ENCODE measurements at regions not wholly inside any gene's neighbourhood (a gene's known extent, or its start where the extent isn't known, plus 50 kb on each side); places are given as distances from the start of the nearest gene placed in this dataset.
"Not testable (repeated sequence)": the region's sequence is repeated elsewhere in the genome, so short reads cannot be mapped to it uniquely, and the experiment has no call there.

- H3K9me3 ChIP-seq (ENCODE audit: control insufficient read depth, low read depth, low read length); FAIRE-seq; H3K79me2 ChIP-seq (ENCODE audit: control insufficient read depth, insufficient read depth, low read length); H4K20me1 ChIP-seq (ENCODE audit: control insufficient read depth, extremely low read depth, insufficient read depth, low read length); H3K27me3 ChIP-seq (ENCODE audit: control insufficient read depth, extremely low read depth, insufficient read depth, low read length); H3K4me3 ChIP-seq (ENCODE audit: control insufficient read depth in 2 of 3, extremely low read depth in 1 of 3, insufficient read depth in 2 of 3, low read depth in 1 of 3, low read length in 3 of 3); H2AFZ ChIP-seq (ENCODE audit: control insufficient read depth, low read length); H3K27ac ChIP-seq (ENCODE audit: control insufficient read depth, insufficient read depth, low read length); DNase-seq (ENCODE audit: low read depth, low spot score); H3K9ac ChIP-seq (ENCODE audit: control insufficient read depth, extremely low read depth, insufficient read depth, low read length); H3K9me1 ChIP-seq (ENCODE audit: control insufficient read depth, extremely low read depth, insufficient read depth, low read length); dilution Hi-C loops (cut with MboI; ENCODE audit: extremely low pct_ligation_motif_present, low sequenced_read_pairs); H3K36me3 ChIP-seq (ENCODE audit: control insufficient read depth in 2 of 2, extremely low read depth in 1 of 2, insufficient read depth in 2 of 2, low read length in 2 of 2); H3K4me1 ChIP-seq (ENCODE audit: control insufficient read depth, extremely low read depth, insufficient read depth, low read length); H3K4me2 ChIP-seq (ENCODE audit: control insufficient read depth, extremely low read depth, insufficient read depth, low read depth, low read length): not testable (repeated sequence)
Measured at GRCh38 chr4:3935406-3935805, 169.2 kb downstream of the ADRA2C start.

- Histone ChIP-seq H3K4me1 (ENCODE audit: control insufficient read depth, extremely low read depth, insufficient read depth, low read length) (no peaks in the 10 kb centered on the region), H3K9me3 (ENCODE audit: control insufficient read depth, low read depth, low read length) (no peaks in the 10 kb centered on the region), H3K9me1 (ENCODE audit: control insufficient read depth, extremely low read depth, insufficient read depth, low read length) (no peaks in the 10 kb centered on the region), H3K9ac (ENCODE audit: control insufficient read depth, extremely low read depth, insufficient read depth, low read length) (no peak overlapping the region), H4K20me1 (ENCODE audit: control insufficient read depth, extremely low read depth, insufficient read depth, low read length) (no peaks in the 10 kb centered on the region), H3K27me3 (ENCODE audit: control insufficient read depth, extremely low read depth, insufficient read depth, low read length) (no peaks in the 10 kb centered on the region), H3K79me2 (ENCODE audit: control insufficient read depth, insufficient read depth, low read length) (no peaks in the 10 kb centered on the region), H3K36me3 (ENCODE audit: control insufficient read depth in 2 of 2, extremely low read depth in 1 of 2, insufficient read depth in 2 of 2, low read length in 2 of 2) (no peaks in the 10 kb centered on the region), H3K4me2 (ENCODE audit: control insufficient read depth, extremely low read depth, insufficient read depth, low read depth, low read length) (no peak overlapping the region), H2AFZ (ENCODE audit: control insufficient read depth, low read length) (no peak overlapping the region), H3K4me3 (ENCODE audit: control insufficient read depth in 2 of 3, extremely low read depth in 1 of 3, insufficient read depth in 2 of 3, low read depth in 1 of 3, low read length in 3 of 3) (no peak overlapping the region), H3K27ac (ENCODE audit: control insufficient read depth, insufficient read depth, low read length) (no peak overlapping the region)
- FAIRE-seq: no peak
- dilution Hi-C loops (cut with MboI; ENCODE audit: extremely low pct_ligation_motif_present, low sequenced_read_pairs): no loop called here
- DNase-seq (ENCODE audit: low read depth, low spot score): no peak
- TF ChIP-seq EZH2 (IDR thresholded peaks at IDR 0.05; ENCODE audit: low read length): no peak
- no peak for TF ChIP-seq CTCF (optimal IDR thresholded peaks at IDR 0.05 in 1 of 3, IDR thresholded peaks at IDR 0.05 in 1 of 3, conservative IDR thresholded peaks at IDR 0.05 in 1 of 3; ENCODE audit: extremely low read depth in 1 of 3, insufficient read depth in 2 of 3, low read length in 3 of 3)
Measured at GRCh38 chr4:3936184-3936583, 170.0 kb downstream of the ADRA2C start.

DNA sequence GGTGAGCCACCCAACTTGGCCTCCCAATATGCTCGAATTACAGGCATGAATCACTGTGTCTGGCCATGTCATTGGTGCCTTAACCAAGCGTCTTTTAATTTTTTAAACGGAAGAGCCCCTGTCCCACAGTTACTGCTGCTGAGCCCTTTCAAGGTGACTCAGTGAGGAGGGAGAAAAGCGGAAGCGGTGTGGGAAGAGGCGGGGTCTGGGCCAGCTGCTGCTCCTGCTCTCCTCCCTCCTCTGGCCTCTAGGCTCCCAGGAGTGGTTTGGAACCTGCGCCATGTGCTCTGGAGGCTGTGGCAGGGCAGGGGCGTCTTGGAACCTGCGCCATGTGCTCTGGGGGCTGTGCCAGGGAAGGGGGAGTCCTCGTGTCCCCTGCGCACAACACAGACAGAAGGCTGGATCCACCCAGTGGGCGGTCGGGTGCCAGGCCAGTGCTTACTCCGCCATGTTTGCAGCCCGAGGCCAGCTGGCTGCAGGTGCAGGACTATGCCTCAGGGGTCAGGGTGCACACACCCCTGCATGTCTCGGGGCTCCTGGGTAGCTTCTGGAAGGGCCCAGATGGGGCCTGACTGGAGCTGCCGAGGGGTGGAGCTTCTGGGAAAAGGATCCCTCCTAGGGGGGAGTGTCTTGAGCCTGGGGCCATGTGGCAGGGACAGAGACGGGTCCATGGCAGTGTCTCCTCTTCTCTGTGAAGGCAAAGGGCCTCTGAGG lies 171.8 kb downstream of the ADRA2C start:
- H3K79me2 ChIP-seq (ENCODE audit: control insufficient read depth, insufficient read depth, low read length); H3K27ac ChIP-seq (ENCODE audit: control insufficient read depth, insufficient read depth, low read length); H4K20me1 ChIP-seq (ENCODE audit: control insufficient read depth, extremely low read depth, insufficient read depth, low read length); dilution Hi-C loops (cut with MboI; ENCODE audit: extremely low pct_ligation_motif_present, low sequenced_read_pairs); FAIRE-seq; H3K9me1 ChIP-seq (ENCODE audit: control insufficient read depth, extremely low read depth, insufficient read depth, low read length); H3K4me1 ChIP-seq (ENCODE audit: control insufficient read depth, extremely low read depth, insufficient read depth, low read length); H2AFZ ChIP-seq (ENCODE audit: control insufficient read depth, low read length); H3K4me2 ChIP-seq (ENCODE audit: control insufficient read depth, extremely low read depth, insufficient read depth, low read depth, low read length); H3K9ac ChIP-seq (ENCODE audit: control insufficient read depth, extremely low read depth, insufficient read depth, low read length); DNase-seq (ENCODE audit: low read depth, low spot score); H3K36me3 ChIP-seq (ENCODE audit: control insufficient read depth in 2 of 2, extremely low read depth in 1 of 2, insufficient read depth in 2 of 2, low read length in 2 of 2); H3K9me3 ChIP-seq (ENCODE audit: control insufficient read depth, low read depth, low read length); H3K27me3 ChIP-seq (ENCODE audit: control insufficient read depth, extremely low read depth, insufficient read depth, low read length); H3K4me3 ChIP-seq (ENCODE audit: control insufficient read depth in 2 of 3, extremely low read depth in 1 of 3, insufficient read depth in 2 of 3, low read depth in 1 of 3, low read length in 3 of 3): not testable (repeated sequence)

DNA sequence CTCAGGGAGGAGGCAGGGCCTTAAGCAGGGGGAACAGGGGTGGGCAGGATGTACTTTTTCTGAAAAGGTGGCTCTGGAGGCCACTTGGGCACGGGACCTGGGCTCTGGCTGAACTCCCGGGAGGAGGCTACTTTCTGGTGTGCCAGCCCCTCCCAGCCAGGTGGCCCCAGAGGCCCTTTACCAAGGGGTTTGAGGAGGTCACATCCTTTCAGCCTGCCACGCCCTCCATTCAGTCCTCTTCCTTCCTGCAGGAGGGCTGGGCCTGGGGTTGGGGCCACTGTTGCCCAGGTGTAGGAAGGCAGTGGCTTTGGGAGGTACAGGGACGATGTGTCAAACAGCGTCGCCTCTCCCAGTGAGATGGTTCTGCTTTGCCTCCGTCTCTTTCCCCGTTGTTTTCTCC lies 172.5 kb downstream of the ADRA2C start:
- H3K9ac ChIP-seq (ENCODE audit: control insufficient read depth, extremely low read depth, insufficient read depth, low read length); H3K27ac ChIP-seq (ENCODE audit: control insufficient read depth, insufficient read depth, low read length); FAIRE-seq; H3K9me1 ChIP-seq (ENCODE audit: control insufficient read depth, extremely low read depth, insufficient read depth, low read length); H3K4me2 ChIP-seq (ENCODE audit: control insufficient read depth, extremely low read depth, insufficient read depth, low read depth, low read length); dilution Hi-C loops (cut with MboI; ENCODE audit: extremely low pct_ligation_motif_present, low sequenced_read_pairs); H3K36me3 ChIP-seq (ENCODE audit: control insufficient read depth in 2 of 2, extremely low read depth in 1 of 2, insufficient read depth in 2 of 2, low read length in 2 of 2); H3K4me1 ChIP-seq (ENCODE audit: control insufficient read depth, extremely low read depth, insufficient read depth, low read length); H3K9me3 ChIP-seq (ENCODE audit: control insufficient read depth, low read depth, low read length); H2AFZ ChIP-seq (ENCODE audit: control insufficient read depth, low read length); H4K20me1 ChIP-seq (ENCODE audit: control insufficient read depth, extremely low read depth, insufficient read depth, low read length); H3K27me3 ChIP-seq (ENCODE audit: control insufficient read depth, extremely low read depth, insufficient read depth, low read length); H3K79me2 ChIP-seq (ENCODE audit: control insufficient read depth, insufficient read depth, low read length); H3K4me3 ChIP-seq (ENCODE audit: control insufficient read depth in 2 of 3, extremely low read depth in 1 of 3, insufficient read depth in 2 of 3, low read depth in 1 of 3, low read length in 3 of 3); DNase-seq (ENCODE audit: low read depth, low spot score): not testable (repeated sequence)
